Ovary (tissue), 7 donors: ENCODE measurements at regions not wholly inside any gene's neighbourhood (a gene's known extent, or its start where the extent isn't known, plus 50 kb on each side); places are given as distances from the start of the nearest gene placed in this dataset.

Source experiments
- DNase-seq, 5 donors: peaks; one replicate each; pipeline ENCODE4 v3.0.0-alpha.2; 2019 to 2020
- H3K27ac ChIP-seq, 2 donors: fragments of 200-600 bp; one replicate each; pipeline versions ENCODE4 v1.5.1 to v1.8.0; 2019 to 2022
- H3K27me3 ChIP-seq: fragments of 200-600 bp; one replicate; pipeline ENCODE4 v1.8.0; 2022
- H3K36me3 ChIP-seq: fragments of 200-600 bp; sonication (generic); one replicate; pipeline ENCODE4 v1.5.1; 2019
- H3K4me1 ChIP-seq: one replicate; pipeline ENCODE4 v1.8.1; 2013; ENCODE audit warnings: mild to moderate bottlenecking, moderate library complexity; ENCODE audit not compliant: insufficient read depth
- H3K4me3 ChIP-seq: fragments of 200-600 bp; sonication (generic); one replicate; pipeline ENCODE4 v1.5.1; 2017
- H3K9me3 ChIP-seq, 2 donors: fragments of 200-600 bp in 1 of 2; sonication (generic) in 1 of 2; one replicate each; pipeline versions ENCODE4 v1.5.1 to v1.8.1; 2013 to 2019; ENCODE audit warnings: mild to moderate bottlenecking in 1 of 2, moderate library complexity in 1 of 2
- CTCF ChIP-seq, 3 donors: fragments of 450-650 bp in 2 of 3; fragments of 200-600 bp in 1 of 3; IDR thresholded peaks; one replicate each; pipeline versions ENCODE4 v1.5.1 to v1.8.0; 2016 to 2022; ENCODE audit warnings: antibody characterized with exemption in 3 of 3, mild to moderate bottlenecking in 1 of 3
- EP300 ChIP-seq: sonication (generic); formaldehyde crosslinking; IDR thresholded peaks from one replicate; pipeline ENCODE4 v1.6.1; 2017; ENCODE audit warnings: antibody characterized with exemption
- POLR2A ChIP-seq: fragments of 450-650 bp; IDR thresholded peaks from one replicate; pipeline ENCODE4 v1.6.1; 2017; ENCODE audit warnings: antibody characterized with exemption, mild to moderate bottlenecking, moderate library complexity
- WGBS, 3 donors: extraction: QIAGEN DNeasy Blood & Tissue Kit in 1 of 3; methylation state at CpG; one replicate each; pipeline versions ENCODE4 v1.1.5 to v1.1.7; 2013 to 2017; 5-methylcytosine and 5-hydroxymethylcytosine counted together
- intact Hi-C, 4 donors: fragments of 100-400 bp; cut with DNase I; formaldehyde crosslinking; loops; one replicate each; pipeline versions ENCODE4 v1.11.0 to v1.15.1; 2022 to 2023
- donor health status: DM: no; HTN: no; CAD: no; lungs with moderate emphysema.
- donor health status: DM: no; HTN: no; CAD: no.
- donor health status: Bipolar disorder and iron deficiency.
- donor health status: DM: no; HTN: no; CAD: no.
- donor health status: DM: yes; HTN: yes; CAD: no.

GRCh38 chr12:92400006-92400405 lies 254.4 kb upstream of the BTG1 start:
- intact Hi-C loops: no loop called here
- H3K4me3 ChIP-seq: no peak overlapping the region
- TF ChIP-seq POLR2A: no peak
- no peak for TF ChIP-seq EP300
- TF ChIP-seq CTCF (IDR thresholded peaks at IDR 0.05): no peak
- H3K27me3 ChIP-seq: no peaks in the 10 kb centered on the region
- no peak for DNase-seq
- H3K9me3 ChIP-seq: no peaks in the 10 kb centered on the region
- H3K36me3 ChIP-seq: no peaks in the 10 kb centered on the region
- H3K27ac ChIP-seq: no peak overlapping the region
- no peaks in the 10 kb centered on the region for H3K4me1 ChIP-seq
- 82 to 88% (median 83%) methylated on average over 5 of the region's 5 CpGs for WGBS, 3 donors

GRCh38 chr12:92398565-92399309 lies 253.1 kb upstream of the BTG1 start:
- Histone ChIP-seq H3K4me1 (no peaks in the 10 kb centered on the region), H3K27me3 (no peaks in the 10 kb centered on the region)
- intact Hi-C loops: no loop called here

GRCh38 chr12:92396647-92397252 lies 251.1 kb upstream of the BTG1 start:
- Histone ChIP-seq H3K4me1 (no peaks in the 10 kb centered on the region), H3K9me3 (no peaks in the 10 kb centered on the region), H3K27me3 (no peaks in the 10 kb centered on the region), H3K36me3 (no peaks in the 10 kb centered on the region), H3K4me3 (no peak overlapping the region), H3K27ac (no peak overlapping the region)
- no peak for DNase-seq
- 75 to 92% (median 85%) methylated on average over 2 of the region's 2 CpGs for WGBS, 3 donors
- intact Hi-C loops: no loop called here
- TF ChIP-seq EP300 (no peak), CTCF (IDR thresholded peaks at IDR 0.05) (no peak)

More at GRCh38 chr12:92398565-92399309, 253.1 kb upstream of the BTG1 start:
- no peak for TF ChIP-seq CTCF (IDR thresholded peaks at IDR 0.05)
- TF ChIP-seq POLR2A: no peak
- no peak for TF ChIP-seq EP300
- Histone ChIP-seq H3K9me3 (no peaks in the 10 kb centered on the region), H3K4me3 (no peak overlapping the region), H3K36me3 (no peaks in the 10 kb centered on the region), H3K27ac (no peak overlapping the region)
- no peak for DNase-seq
- 67 to 77% (median 73%) methylated on average over 8 of the region's 8 CpGs for WGBS, 3 donors

GRCh38 chr12:92395322-92395721 lies 249.7 kb upstream of the BTG1 start:
- TF ChIP-seq EP300 (no peak), POLR2A (no peak), CTCF (IDR thresholded peaks at IDR 0.05) (no peak)

More at GRCh38 chr12:92395322-92395721, 249.7 kb upstream of the BTG1 start:
- WGBS, 3 donors: 88 to 99% (median 94%) methylated on average over 2 of the region's 2 CpGs
- Histone ChIP-seq H3K9me3 (no peaks in the 10 kb centered on the region), H3K4me3 (no peak overlapping the region), H3K36me3 (no peaks in the 10 kb centered on the region), H3K4me1 (no peaks in the 10 kb centered on the region), H3K27ac (no peak overlapping the region), H3K27me3 (no peaks in the 10 kb centered on the region)
- no peak for DNase-seq
- intact Hi-C loops: no loop called here
